Liver (tissue), 7 donors: ENCODE measurements at regions not wholly inside any gene's neighbourhood (a gene's known extent, or its start where the extent isn't known, plus 50 kb on each side); places are given as distances from the start of the nearest gene placed in this dataset.

ENCODE experiments used
- DNase-seq: peaks from one replicate; pipeline ENCODE4 v3.0.0-alpha.2; 2017; ENCODE audit warnings: low spot score
- H3K27ac ChIP-seq, 2 donors: one replicate each; pipeline ENCODE4 v1.7.0; 2013; ENCODE audit warnings: inconsistent platforms in 2 of 2, low read length in 2 of 2, control low read depth in 1 of 2, low read depth in 1 of 2, mild to moderate bottlenecking in 1 of 2
- H3K27me3 ChIP-seq, 4 donors: one replicate each; pipeline versions ENCODE4 v1.6.1 to v1.7.0; 2013; ENCODE audit warnings: low read length in 3 of 4, inconsistent platforms in 1 of 4, mild to moderate bottlenecking in 1 of 4, moderate library complexity in 1 of 4; ENCODE audit not compliant: control insufficient read depth in 4 of 4, insufficient read depth in 4 of 4
- H3K36me3 ChIP-seq, 4 donors: one replicate each; pipeline versions ENCODE4 v1.6.1 to v1.7.0; 2013; ENCODE audit warnings: low read length in 3 of 4, mild to moderate bottlenecking in 3 of 4, low read depth in 1 of 4, moderate library complexity in 1 of 4; ENCODE audit not compliant: control insufficient read depth in 4 of 4, insufficient read depth in 3 of 4
- H3K4me1 ChIP-seq, 4 donors: one replicate each; pipeline versions ENCODE4 v1.6.1 to v1.7.0; 2013; ENCODE audit warnings: low read length in 3 of 4, mild to moderate bottlenecking in 3 of 4, moderate library complexity in 1 of 4; ENCODE audit not compliant: control insufficient read depth in 4 of 4, insufficient read depth in 4 of 4
- H3K4me3 ChIP-seq, 3 donors: one replicate each; pipeline versions ENCODE4 v1.6.1 to v1.7.0; 2013; ENCODE audit warnings: low read length in 3 of 3, control low read depth in 1 of 3, low read depth in 1 of 3, mild to moderate bottlenecking in 1 of 3
- H3K9ac ChIP-seq, 2 donors: one replicate each; pipeline ENCODE4 v1.7.0; 2013; ENCODE audit warnings: low read length in 2 of 2, mild to moderate bottlenecking in 2 of 2, moderate library complexity in 2 of 2, control low read depth in 1 of 2, low read depth in 1 of 2
- H3K9me3 ChIP-seq, 4 donors: one replicate each; pipeline versions ENCODE4 v1.6.1 to v1.7.0; 2013; ENCODE audit warnings: low read length in 3 of 4; ENCODE audit not compliant: control insufficient read depth in 4 of 4
- ATF3 ChIP-seq: IDR thresholded peaks from 2 replicates; pipeline ENCODE4 v1.6.1; 2016; ENCODE audit warnings: antibody characterized with exemption
- EGR1 ChIP-seq, 2 donors: IDR thresholded peaks; 2 replicates each; pipeline ENCODE4 v1.6.1; 2016 to 2018; ENCODE audit warnings: antibody characterized with exemption in 2 of 2, low read depth in 2 of 2
- HNF4A ChIP-seq, 2 donors: conservative IDR thresholded peaks; 2 replicates each; pipeline ENCODE4 v1.6.1; 2016; ENCODE audit warnings: antibody characterized with exemption in 2 of 2, mild to moderate bottlenecking in 2 of 2
- JUND ChIP-seq, 2 donors: IDR thresholded peaks; 2 replicates each; pipeline ENCODE4 v1.6.1; 2016; ENCODE audit warnings: antibody characterized with exemption in 2 of 2
- MAX ChIP-seq: IDR thresholded peaks from 2 replicates; pipeline ENCODE4 v1.6.1; 2016; ENCODE audit warnings: antibody characterized with exemption
- NR2F2 ChIP-seq: IDR thresholded peaks from 2 replicates; pipeline ENCODE4 v1.6.1; 2016; ENCODE audit warnings: antibody characterized with exemption
- RAD21 ChIP-seq, 2 donors: IDR thresholded peaks; 2 replicates each; pipeline ENCODE4 v1.6.1; 2016; ENCODE audit warnings: antibody characterized with exemption in 2 of 2, mild to moderate bottlenecking in 2 of 2
- REST ChIP-seq: IDR thresholded peaks from 2 replicates; pipeline ENCODE4 v1.6.1; 2016; ENCODE audit warnings: antibody characterized with exemption, mild to moderate bottlenecking
- WGBS: extraction: QIAGEN DNeasy Blood & Tissue Kit; methylation state at CpG from one replicate; pipeline ENCODE4 v1.1.7; 2013; 5-methylcytosine and 5-hydroxymethylcytosine counted together
- donor health status: healthy.
- donor health status: healthy.
- donor health status: healthy.
- donor health status: healthy.

GRCh38 chr20:48107560-48107959 is 322.3 kb upstream of the SULF2 start (continued):
- TF ChIP-seq REST, result no peak

GRCh38 chr20:48106428-48106827 is 321.1 kb upstream of the SULF2 start:
- WGBS, result 85% methylated on average over 3 of the region's 3 CpGs
- H3K36me3 ChIP-seq, result no peaks in the 10 kb centered on the region
- TF ChIP-seq NR2F2 (no peak), JUND (IDR thresholded peaks at IDR 0.05) (no peak), RAD21 (IDR thresholded peaks at IDR 0.05) (no peak)
- H3K27me3 ChIP-seq, result no peaks in the 10 kb centered on the region
- peaks cover 0 to 8% (median 3%) of the 10 kb centered on the region in 4 donors for H3K4me1 ChIP-seq
- peaks cover 0 to 5% (median 1%) of the 10 kb centered on the region in 4 donors for H3K9me3 ChIP-seq
- H3K9ac ChIP-seq, result no peak overlapping the region
- DNase-seq, result no peak
- no peak overlapping the region for H3K4me3 ChIP-seq
- H3K27ac ChIP-seq, result no peak overlapping the region

GRCh38 chr20:48105526-48105925 is 320.2 kb upstream of the SULF2 start:
- no peak for DNase-seq
- Histone ChIP-seq H3K9me3 (peaks cover 0 to 5% (median 1%) of the 10 kb centered on the region in 4 donors), H3K4me1 (peaks cover 0 to 8% (median 3%) of the 10 kb centered on the region in 4 donors), H3K36me3 (no peaks in the 10 kb centered on the region), H3K27me3 (no peaks in the 10 kb centered on the region), H3K9ac (no peak overlapping the region), H3K27ac (no peak overlapping the region), H3K4me3 (no peak overlapping the region)
- no peak for TF ChIP-seq ATF3
- no peak for TF ChIP-seq MAX
- WGBS, result 78% methylated on average over 11 of the region's 11 CpGs

GRCh38 chr20:48102931-48103660 is 317.8 kb upstream of the SULF2 start:
- Histone ChIP-seq H3K27ac (peak overlapping the region in 1 of 2 donors; percentile 62), H3K9me3 (peaks cover 0 to 5% (median 1%) of the 10 kb centered on the region in 4 donors), H3K27me3 (no peaks in the 10 kb centered on the region), H3K9ac (no peak overlapping the region), H3K4me3 (no peak overlapping the region), H3K4me1 (peaks cover 0 to 8% (median 3%) of the 10 kb centered on the region in 4 donors), H3K36me3 (no peaks in the 10 kb centered on the region)
- DNase-seq, result no peak
- TF ChIP-seq REST (no peak), EGR1 (IDR thresholded peaks at IDR 0.05; ENCODE audit: low read depth in 2 of 2) (no peak), HNF4A (conservative IDR thresholded peaks at IDR 0.05) (no peak)
- WGBS, result 75% methylated on average over 11 of the region's 11 CpGs
